ENCODE measurements at regions not wholly inside any gene's neighbourhood (a gene's known extent, or its start where the extent isn't known, plus 50 kb on each side); places are given as distances from the start of the nearest gene placed in this dataset.

GRCh38 chr4:11799196-11799595, 370.5 kb upstream of the HS3ST1 start:
- no peak overlapping the region for H3K9ac ChIP-seq (ENCODE audit: low read length)
- intact Hi-C loops (cut with micrococcal nuclease): no loop called here
- H3K36me3 ChIP-seq (ENCODE audit: control insufficient read depth in 1 of 2, insufficient read depth in 2 of 2, low read length in 2 of 2): no peaks in the 10 kb centered on the region
- H3K79me2 ChIP-seq (ENCODE audit: insufficient read depth, low read length): no peaks in the 10 kb centered on the region
- ChIA-PET CTCF (no interaction called here), POLR2A (no interaction called here), RAD21 (ENCODE audit: low non-redundant PET in 1 of 2, low total read pairs in 2 of 2, uncharacterized antibody in 2 of 2, unreplicated experiment in 2 of 2) (no interaction called here)
- no TSS peak for BruUV-seq (replicated peaks)
- H2AFZ ChIP-seq (ENCODE audit: low read depth, low read length, poor library complexity, severe bottlenecking): no peak overlapping the region
- no peak for TF ChIP-seq MAX (IDR thresholded peaks at IDR 0.05)
- TF ChIP-seq POLR2AphosphoS5 (IDR thresholded peaks at IDR 0.05; ENCODE audit: low read depth, low read length): no peak
- no peak for TF ChIP-seq ATF3 (IDR thresholded peaks at IDR 0.05)
- TF ChIP-seq CEBPB (IDR thresholded peaks at IDR 0.05; ENCODE audit: low read depth): no peak
- H4K20me1 ChIP-seq (ENCODE audit: insufficient read depth): no peaks in the 10 kb centered on the region
- H3K9me3 ChIP-seq (ENCODE audit: control insufficient read depth in 1 of 2, insufficient read depth in 1 of 2, low read depth in 1 of 2, low read length in 2 of 2): no peaks in the 10 kb centered on the region
- H3K9me2 ChIP-seq (ENCODE audit: insufficient read depth): no peaks in the 10 kb centered on the region
- no peak overlapping the region for H3K4me2 ChIP-seq (ENCODE audit: low read length)
- ATAC-seq (no peak), DNase-seq (ENCODE audit: low read depth, low spot score) (no peak)
- H3K27me3 ChIP-seq (ENCODE audit: insufficient read depth, low read length): no peaks in the 10 kb centered on the region
- no peak overlapping the region for H3K27ac ChIP-seq (ENCODE audit: low read depth, low read length)
- H3K4me1 ChIP-seq (ENCODE audit: control insufficient read depth in 1 of 2, insufficient read depth in 2 of 2, low read length in 2 of 2): no peaks in the 10 kb centered on the region
- H3K4me3 ChIP-seq (replicated peaks in 1 of 2; ENCODE audit: low read depth in 1 of 2, low read length in 2 of 2): no peak overlapping the region

GRCh38 chr4:11791797-11792196, 363.1 kb upstream of the HS3ST1 start:
- RAD21 ChIA-PET (ENCODE audit: low non-redundant PET in 1 of 2, low total read pairs in 2 of 2, uncharacterized antibody in 2 of 2, unreplicated experiment in 2 of 2): no interaction called here
- CTCF ChIA-PET: no interaction called here
- H3K27me3 ChIP-seq (ENCODE audit: insufficient read depth, low read length): no peaks in the 10 kb centered on the region

More at GRCh38 chr4:11791797-11792196, 363.1 kb upstream of the HS3ST1 start:
- Histone ChIP-seq H3K4me3 (replicated peaks in 1 of 2; ENCODE audit: low read depth in 1 of 2, low read length in 2 of 2) (no peak overlapping the region), H3K27ac (ENCODE audit: low read depth, low read length) (no peak overlapping the region), H3K36me3 (ENCODE audit: control insufficient read depth in 1 of 2, insufficient read depth in 2 of 2, low read length in 2 of 2) (no peaks in the 10 kb centered on the region), H3K9me3 (ENCODE audit: control insufficient read depth in 1 of 2, insufficient read depth in 1 of 2, low read depth in 1 of 2, low read length in 2 of 2) (no peaks in the 10 kb centered on the region), H2AFZ (ENCODE audit: low read depth, low read length, poor library complexity, severe bottlenecking) (no peak overlapping the region), H4K20me1 (ENCODE audit: insufficient read depth) (no peaks in the 10 kb centered on the region), H3K4me1 (ENCODE audit: control insufficient read depth in 1 of 2, insufficient read depth in 2 of 2, low read length in 2 of 2) (no peaks in the 10 kb centered on the region), H3K9me2 (ENCODE audit: insufficient read depth) (no peaks in the 10 kb centered on the region), H3K79me2 (ENCODE audit: insufficient read depth, low read length) (no peaks in the 10 kb centered on the region), H3K9ac (ENCODE audit: low read length) (no peak overlapping the region), H3K4me2 (ENCODE audit: low read length) (no peak overlapping the region)
- no peak for TF ChIP-seq JUND (IDR thresholded peaks at IDR 0.05)
- no peak for TF ChIP-seq REST (IDR thresholded peaks at IDR 0.05; ENCODE audit: low read depth)
- TF ChIP-seq ZBTB33 (IDR thresholded peaks at IDR 0.05; ENCODE audit: extremely low read depth, insufficient replicate concordance, low read length): no peak
- no peak for TF ChIP-seq CEBPB (IDR thresholded peaks at IDR 0.05; ENCODE audit: low read depth)
- no peak for TF ChIP-seq EZH2 (IDR thresholded peaks at IDR 0.05)
- TF ChIP-seq TCF7L2 (IDR thresholded peaks at IDR 0.05; ENCODE audit: borderline replicate concordance, extremely low read depth, insufficient read depth, insufficient read length): no peak
- no peak for TF ChIP-seq ZNF274 (IDR thresholded peaks at IDR 0.05; ENCODE audit: low read depth, low read length)
- no peak for TF ChIP-seq SP1 (IDR thresholded peaks at IDR 0.05; ENCODE audit: low read depth)
- TF ChIP-seq POLR2AphosphoS5 (IDR thresholded peaks at IDR 0.05; ENCODE audit: low read depth, low read length): no peak
- ATAC-seq: no peak
- POLR2A ChIA-PET: no interaction called here
- BruUV-seq (replicated peaks): no TSS peak
- DNase-seq (ENCODE audit: low read depth, low spot score): no peak
- intact Hi-C loops (cut with micrococcal nuclease): no loop called here
